GM23338 (cell line): ENCODE measurements at regions not wholly inside any gene's neighbourhood (a gene's known extent, or its start where the extent isn't known, plus 50 kb on each side); places are given as distances from the start of the nearest gene placed in this dataset.

Experiments
- CREB1 ChIP-seq: fragments of 250-450 bp; sonication (Bioruptor Pico); IDR thresholded peaks from 2 replicates; pipeline ENCODE4 v1.5.0; 2020; ENCODE audit warnings: low read depth, mild to moderate bottlenecking, moderate library complexity
- CTCF ChIP-seq, 2 experiments: fragments of 200-600 bp in 1 of 2; sonication (generic) in 1 of 2; conservative IDR thresholded peaks; 2 replicates each; pipeline versions ENCODE4 v1.5.1 to v1.6.1; 2016 to 2017; ENCODE audit warnings: antibody characterized with exemption in 2 of 2, low read depth in 2 of 2, mild to moderate bottlenecking in 2 of 2, moderate library complexity in 1 of 2
- ETS1 ChIP-seq: IDR thresholded peaks from 2 replicates; pipeline ENCODE4 v1.6.1; 2016; ENCODE audit warnings: antibody characterized with exemption
- EZH2 ChIP-seq: fragments of 200-600 bp; sonication (generic); IDR thresholded peaks from one replicate; pipeline ENCODE4 v1.8.0; 2017; ENCODE audit warnings: antibody characterized with exemption, mild to moderate bottlenecking, low read depth; ENCODE audit not compliant: unreplicated experiment
- EZH2phosphoT487 ChIP-seq: fragments of 200-600 bp; sonication (generic); IDR thresholded peaks from one replicate; pipeline ENCODE4 v1.8.1; 2018; ENCODE audit warnings: antibody characterized with exemption; ENCODE audit not compliant: unreplicated experiment
- JUNB ChIP-seq: IDR thresholded peaks from one replicate; pipeline ENCODE4 v1.6.1; 2016; ENCODE audit warnings: antibody characterized with exemption; ENCODE audit not compliant: unreplicated experiment
- NANOG ChIP-seq: IDR thresholded peaks from 2 replicates; pipeline ENCODE4 v1.6.1; 2016; ENCODE audit warnings: antibody characterized with exemption, borderline replicate concordance
- POLR2AphosphoS5 ChIP-seq: IDR thresholded peaks from 2 replicates; pipeline ENCODE4 v1.6.1; 2016; ENCODE audit warnings: antibody characterized with exemption, low read depth
- REST ChIP-seq: IDR thresholded peaks from one replicate; pipeline ENCODE4 v1.6.1; 2018; ENCODE audit warnings: antibody characterized with exemption; ENCODE audit not compliant: unreplicated experiment
- ZNF114 ChIP-seq: fragments of 250-450 bp; sonication (Bioruptor Pico); IDR thresholded peaks from 2 replicates; pipeline ENCODE4 v1.5.0; 2020; ENCODE audit warnings: mild to moderate bottlenecking, moderate library complexity
- ZNF331 ChIP-seq: fragments of 250-450 bp; sonication (Bioruptor Pico); IDR thresholded peaks from 2 replicates; pipeline ENCODE4 v1.5.0; 2020; ENCODE audit warnings: low read depth, mild to moderate bottlenecking, moderate library complexity
- ZNF462 ChIP-seq: fragments of 250-450 bp; sonication (Bioruptor Pico); IDR thresholded peaks from 2 replicates; pipeline ENCODE4 v1.5.0; 2020; ENCODE audit warnings: mild to moderate bottlenecking, moderate library complexity

DNA sequence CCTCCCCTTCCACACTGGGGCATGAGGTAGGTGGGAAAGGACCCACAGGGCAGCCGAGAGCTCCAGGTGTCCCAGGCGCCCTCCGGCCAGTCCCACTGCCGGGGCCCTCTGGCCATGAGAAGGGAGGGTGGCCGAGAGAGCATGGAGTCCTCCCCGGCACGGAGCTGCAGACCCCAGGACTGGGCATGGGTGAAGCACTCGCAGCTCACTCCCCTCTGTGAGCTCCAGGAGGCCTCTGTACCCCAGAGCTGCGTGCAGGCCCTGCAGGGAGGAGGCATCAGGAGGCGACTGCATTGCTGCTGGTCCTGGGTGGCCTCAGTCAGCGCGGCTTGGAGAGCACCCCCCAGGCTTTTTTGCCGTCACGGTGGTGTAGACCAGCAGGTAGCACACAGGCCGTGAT is 80.1 kb upstream of the TTC34 start:
- no peak for TF ChIP-seq CTCF (conservative IDR thresholded peaks at IDR 0.05; ENCODE audit: low read depth in 2 of 2)
- TF ChIP-seq EZH2: no peak
- TF ChIP-seq JUNB: no peak
- TF ChIP-seq POLR2AphosphoS5: no peak
- TF ChIP-seq ZNF462 (CRISPR knock-in tag): no peak
- no peak for TF ChIP-seq ZNF331
- TF ChIP-seq REST: no peak
- no peak for TF ChIP-seq ETS1
- TF ChIP-seq NANOG: no peak
- no peak for TF ChIP-seq ZNF114 (CRISPR knock-in tag)
- TF ChIP-seq EZH2phosphoT487: no peak
- TF ChIP-seq CREB1: no peak
